ENCODE measurements at regions not wholly inside any gene's neighbourhood (a gene's known extent, or its start where the extent isn't known, plus 50 kb on each side); places are given as distances from the start of the nearest gene placed in this dataset.
A peak's percentile ranks its signal among the peaks of the same experiment; 100 is the strongest.

DNA sequence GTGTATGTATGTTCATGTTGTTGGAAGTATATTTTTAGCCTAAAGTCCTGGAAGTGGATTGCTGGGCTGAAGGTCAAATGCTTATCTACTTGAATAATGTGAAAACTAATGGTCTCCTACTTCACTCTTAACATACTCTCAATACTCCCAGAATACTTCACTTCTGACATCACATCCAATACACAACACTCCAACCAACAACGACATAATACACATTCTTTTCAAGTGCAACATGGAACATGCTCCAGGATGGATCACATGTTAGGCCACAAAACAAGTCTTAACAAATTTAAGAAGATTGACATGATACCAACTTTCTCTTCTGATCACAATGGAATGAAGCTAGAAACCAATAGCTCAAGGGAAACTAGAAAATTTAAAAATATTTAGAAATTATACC lies 126.9 kb upstream of the ADCY1 start:
- DNase-seq (ENCODE audit: insufficient read length, low spot score, missing footprints), result no peak
- Histone ChIP-seq H3K27ac (ENCODE audit: low read depth, low read length) (no peak overlapping the region), H4K20me1 (ENCODE audit: insufficient read depth, low read length) (no peaks in the 10 kb centered on the region), H3K9me3 (ENCODE audit: low read depth, low read length) (no peaks in the 10 kb centered on the region), H3K4me3 (ENCODE audit: insufficient read depth, low read length) (no peak overlapping the region), H3K27me3 (ENCODE audit: insufficient read depth, low read length) (no peaks in the 10 kb centered on the region), H2AFZ (ENCODE audit: low read length) (no peak overlapping the region), H3K4me2 (ENCODE audit: insufficient read depth, low read length) (no peak overlapping the region), H3K36me3 (ENCODE audit: insufficient read depth, low read length) (no peaks in the 10 kb centered on the region), H3K4me1 (ENCODE audit: insufficient read depth, low read length) (no peaks in the 10 kb centered on the region), H3K79me2 (ENCODE audit: insufficient read depth, low read length) (no peaks in the 10 kb centered on the region)
- TF ChIP-seq, protein P1, sequence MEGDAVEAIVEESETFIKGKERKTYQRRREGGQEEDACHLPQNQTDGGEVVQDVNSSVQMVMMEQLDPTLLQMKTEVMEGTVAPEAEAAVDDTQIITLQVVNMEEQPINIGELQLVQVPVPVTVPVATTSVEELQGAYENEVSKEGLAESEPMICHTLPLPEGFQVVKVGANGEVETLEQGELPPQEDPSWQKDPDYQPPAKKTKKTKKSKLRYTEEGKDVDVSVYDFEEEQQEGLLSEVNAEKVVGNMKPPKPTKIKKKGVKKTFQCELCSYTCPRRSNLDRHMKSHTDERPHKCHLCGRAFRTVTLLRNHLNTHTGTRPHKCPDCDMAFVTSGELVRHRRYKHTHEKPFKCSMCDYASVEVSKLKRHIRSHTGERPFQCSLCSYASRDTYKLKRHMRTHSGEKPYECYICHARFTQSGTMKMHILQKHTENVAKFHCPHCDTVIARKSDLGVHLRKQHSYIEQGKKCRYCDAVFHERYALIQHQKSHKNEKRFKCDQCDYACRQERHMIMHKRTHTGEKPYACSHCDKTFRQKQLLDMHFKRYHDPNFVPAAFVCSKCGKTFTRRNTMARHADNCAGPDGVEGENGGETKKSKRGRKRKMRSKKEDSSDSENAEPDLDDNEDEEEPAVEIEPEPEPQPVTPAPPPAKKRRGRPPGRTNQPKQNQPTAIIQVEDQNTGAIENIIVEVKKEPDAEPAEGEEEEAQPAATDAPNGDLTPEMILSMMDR (IDR thresholded peaks at IDR 0.05; ENCODE audit: extremely low read depth, low read depth, low read length), result no peak

DNA sequence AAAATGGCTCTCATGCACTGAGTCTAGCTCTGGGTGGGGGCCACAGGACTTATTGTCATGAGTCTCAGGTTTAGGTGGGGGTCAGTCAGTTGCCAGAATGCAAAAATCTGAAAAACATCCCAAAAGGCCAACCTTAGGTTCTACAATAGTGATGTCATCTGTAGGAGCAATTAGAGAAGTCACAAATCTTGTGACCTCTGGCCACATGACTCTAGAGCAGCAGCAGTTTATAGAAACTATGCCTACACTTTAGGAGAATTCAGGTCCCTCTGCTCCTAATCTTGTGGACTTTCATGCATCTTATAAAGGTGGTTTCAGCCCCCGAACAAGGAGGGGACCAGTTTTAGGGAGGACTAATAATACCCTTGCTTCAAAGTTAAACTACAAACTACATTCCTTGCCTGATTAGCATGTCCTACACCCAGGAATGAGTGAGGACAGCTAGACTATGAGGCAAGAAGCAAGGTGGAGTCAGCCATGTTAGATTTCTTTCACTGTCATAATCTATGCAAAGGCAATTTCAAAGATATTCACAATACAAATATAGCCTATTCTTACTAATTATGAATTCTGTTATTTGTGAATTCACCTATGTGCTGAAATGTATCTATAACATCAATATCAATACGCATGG lies 123.5 kb upstream of the ADCY1 start:
- Histone ChIP-seq H3K27ac (ENCODE audit: low read depth, low read length) (no peak overlapping the region), H3K4me2 (ENCODE audit: insufficient read depth, low read length) (no peak overlapping the region), H3K9me3 (ENCODE audit: low read depth, low read length) (no peaks in the 10 kb centered on the region), H4K20me1 (ENCODE audit: insufficient read depth, low read length) (no peaks in the 10 kb centered on the region), H3K36me3 (ENCODE audit: insufficient read depth, low read length) (no peaks in the 10 kb centered on the region), H3K27me3 (ENCODE audit: insufficient read depth, low read length) (no peaks in the 10 kb centered on the region), H3K4me3 (ENCODE audit: insufficient read depth, low read length) (no peak overlapping the region), H2AFZ (ENCODE audit: low read length) (no peak overlapping the region), H3K4me1 (ENCODE audit: insufficient read depth, low read length) (no peaks in the 10 kb centered on the region), H3K79me2 (ENCODE audit: insufficient read depth, low read length) (no peaks in the 10 kb centered on the region)
- TF ChIP-seq, protein P1 (IDR thresholded peaks at IDR 0.05; ENCODE audit: extremely low read depth, low read depth, low read length), result no peak
- no peak for DNase-seq (ENCODE audit: insufficient read length, low spot score, missing footprints)

DNA sequence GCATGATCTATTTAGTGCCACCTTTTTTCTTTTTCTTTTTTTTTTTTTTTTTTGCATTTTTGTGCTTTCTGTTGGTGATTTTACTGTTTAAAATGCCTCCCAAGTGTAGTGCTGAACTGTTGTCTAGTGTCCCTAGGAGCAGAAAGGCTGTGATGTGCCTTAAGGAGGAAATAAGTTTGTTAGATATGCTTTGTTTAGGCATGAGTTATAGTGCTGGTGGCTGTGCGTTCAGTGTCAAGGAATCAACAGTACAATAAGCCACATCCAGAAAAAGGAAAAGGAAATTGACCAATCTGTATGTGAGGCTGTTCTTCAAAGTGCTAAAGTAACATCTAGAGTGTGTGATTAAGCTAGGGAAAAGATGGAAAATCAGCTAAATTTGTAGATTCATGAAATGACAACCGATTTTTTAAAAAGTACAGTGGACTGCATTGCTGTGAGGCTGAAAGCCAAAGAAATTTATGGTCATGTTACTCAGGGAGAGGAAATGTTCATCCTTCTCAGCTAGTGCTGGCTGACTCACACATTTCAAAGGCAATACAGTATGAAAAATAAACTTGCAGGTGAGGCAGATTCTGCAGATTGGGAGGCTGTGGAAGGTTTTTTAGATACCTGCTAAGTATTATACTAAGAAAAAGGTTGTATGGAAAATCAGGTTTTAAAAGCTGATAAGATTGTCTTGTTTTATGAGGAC lies 122.7 kb upstream of the ADCY1 start:
- Histone ChIP-seq H3K4me2 (ENCODE audit: insufficient read depth, low read length) (no peak overlapping the region), H2AFZ (ENCODE audit: low read length) (no peak overlapping the region)

DNA sequence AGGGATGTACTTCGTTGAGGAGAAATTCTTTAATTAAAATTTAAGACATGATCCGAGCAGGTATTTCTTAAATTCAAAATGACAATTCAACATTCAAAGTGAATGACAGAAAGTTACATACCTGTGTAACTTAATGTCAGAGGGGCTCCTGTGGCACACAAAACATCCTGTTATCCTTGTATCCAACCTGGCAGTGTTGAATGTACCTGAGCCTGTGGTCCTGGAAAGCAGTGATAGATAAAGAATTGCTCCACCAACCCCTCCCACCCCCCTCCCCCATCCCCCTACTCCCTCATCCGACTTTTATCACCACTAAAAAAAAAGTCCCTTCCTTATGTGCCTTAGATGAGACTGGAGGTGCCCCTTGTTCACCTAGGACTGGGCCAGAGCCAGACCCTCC lies 119.4 kb upstream of the ADCY1 start:
- Histone ChIP-seq H3K4me1 (ENCODE audit: insufficient read depth, low read length) (no peaks in the 10 kb centered on the region), H2AFZ (ENCODE audit: low read length) (no peak overlapping the region), H3K27me3 (ENCODE audit: insufficient read depth, low read length) (no peaks in the 10 kb centered on the region), H3K4me2 (ENCODE audit: insufficient read depth, low read length) (no peak overlapping the region), H3K9me3 (ENCODE audit: low read depth, low read length) (no peaks in the 10 kb centered on the region), H4K20me1 (ENCODE audit: insufficient read depth, low read length) (no peaks in the 10 kb centered on the region), H3K79me2 (ENCODE audit: insufficient read depth, low read length) (no peaks in the 10 kb centered on the region), H3K4me3 (ENCODE audit: insufficient read depth, low read length) (no peak overlapping the region), H3K27ac (ENCODE audit: low read depth, low read length) (no peak overlapping the region), H3K36me3 (ENCODE audit: insufficient read depth, low read length) (no peaks in the 10 kb centered on the region)
- peak; percentile 27 for DNase-seq (ENCODE audit: insufficient read length, low spot score, missing footprints)
- TF ChIP-seq, protein P1 (IDR thresholded peaks at IDR 0.05; ENCODE audit: extremely low read depth, low read depth, low read length), result no peak

More for the DNA sequence above, 122.7 kb upstream of the ADCY1 start:
- H3K9me3 ChIP-seq (ENCODE audit: low read depth, low read length), result no peaks in the 10 kb centered on the region
- TF ChIP-seq, protein P1 (IDR thresholded peaks at IDR 0.05; ENCODE audit: extremely low read depth, low read depth, low read length), result no peak
- no peaks in the 10 kb centered on the region for H3K27me3 ChIP-seq (ENCODE audit: insufficient read depth, low read length)
- peak; percentile 18 for DNase-seq (ENCODE audit: insufficient read length, low spot score, missing footprints)
- no peaks in the 10 kb centered on the region for H3K79me2 ChIP-seq (ENCODE audit: insufficient read depth, low read length)
- H3K36me3 ChIP-seq (ENCODE audit: insufficient read depth, low read length), result no peaks in the 10 kb centered on the region
- no peaks in the 10 kb centered on the region for H3K4me1 ChIP-seq (ENCODE audit: insufficient read depth, low read length)
- no peak overlapping the region for H3K4me3 ChIP-seq (ENCODE audit: insufficient read depth, low read length)
- H4K20me1 ChIP-seq (ENCODE audit: insufficient read depth, low read length), result no peaks in the 10 kb centered on the region
- no peak overlapping the region for H3K27ac ChIP-seq (ENCODE audit: low read depth, low read length)
